ENCODE measurements at regions not wholly inside any gene's neighbourhood (a gene's known extent, or its start where the extent isn't known, plus 50 kb on each side); places are given as distances from the start of the nearest gene placed in this dataset.

- TF ChIP-seq, protein P1, sequence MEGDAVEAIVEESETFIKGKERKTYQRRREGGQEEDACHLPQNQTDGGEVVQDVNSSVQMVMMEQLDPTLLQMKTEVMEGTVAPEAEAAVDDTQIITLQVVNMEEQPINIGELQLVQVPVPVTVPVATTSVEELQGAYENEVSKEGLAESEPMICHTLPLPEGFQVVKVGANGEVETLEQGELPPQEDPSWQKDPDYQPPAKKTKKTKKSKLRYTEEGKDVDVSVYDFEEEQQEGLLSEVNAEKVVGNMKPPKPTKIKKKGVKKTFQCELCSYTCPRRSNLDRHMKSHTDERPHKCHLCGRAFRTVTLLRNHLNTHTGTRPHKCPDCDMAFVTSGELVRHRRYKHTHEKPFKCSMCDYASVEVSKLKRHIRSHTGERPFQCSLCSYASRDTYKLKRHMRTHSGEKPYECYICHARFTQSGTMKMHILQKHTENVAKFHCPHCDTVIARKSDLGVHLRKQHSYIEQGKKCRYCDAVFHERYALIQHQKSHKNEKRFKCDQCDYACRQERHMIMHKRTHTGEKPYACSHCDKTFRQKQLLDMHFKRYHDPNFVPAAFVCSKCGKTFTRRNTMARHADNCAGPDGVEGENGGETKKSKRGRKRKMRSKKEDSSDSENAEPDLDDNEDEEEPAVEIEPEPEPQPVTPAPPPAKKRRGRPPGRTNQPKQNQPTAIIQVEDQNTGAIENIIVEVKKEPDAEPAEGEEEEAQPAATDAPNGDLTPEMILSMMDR (conservative IDR thresholded peaks at IDR 0.05; ENCODE audit: low read length): no peak
- TF ChIP-seq EZH2phosphoT487 (IDR thresholded peaks at IDR 0.05; ENCODE audit: borderline replicate concordance, low read depth, low read length): no peak
Measured at GRCh38 chr11:81852896-81853295, 880.8 kb downstream of the FAM181B start.
